ENCODE measurements at regions not wholly inside any gene's neighbourhood (a gene's known extent, or its start where the extent isn't known, plus 50 kb on each side); places are given as distances from the start of the nearest gene placed in this dataset.

DNA sequence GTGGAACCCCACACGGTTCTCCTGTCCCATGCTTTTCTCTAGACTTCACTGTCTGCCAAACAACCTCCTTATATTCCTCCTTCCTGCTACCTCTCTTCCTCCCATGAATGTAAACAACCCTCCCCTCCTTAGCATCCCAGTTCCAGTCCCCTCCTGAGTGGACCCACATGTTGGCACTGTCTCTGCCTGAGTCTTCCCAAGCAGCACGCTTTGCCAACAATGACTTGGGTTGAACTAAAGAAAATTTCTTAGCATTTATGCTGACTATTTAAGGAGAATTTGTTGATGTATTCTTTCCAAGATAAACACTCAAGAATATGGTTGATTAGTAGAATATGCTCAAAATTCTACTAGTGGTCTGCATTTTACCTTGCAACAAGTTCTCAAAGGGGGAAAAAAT is 338.0 kb downstream of the TNS1 start:
- no peak for DNase-seq (ENCODE audit: low spot score)
- ChIA-PET CTCF (no interaction called here), POLR2A (ENCODE audit: low non-redundant PET) (no interaction called here)
- Histone ChIP-seq H3K27ac (ENCODE audit: low read depth, low read length, poor library complexity, severe bottlenecking) (no peak overlapping the region), H3K4me1 (ENCODE audit: insufficient read depth, low read length, poor library complexity, severe bottlenecking) (no peaks in the 10 kb centered on the region), H3K27me3 (replicated peaks; ENCODE audit: insufficient read depth, low read depth, low read length, poor library complexity) (no peaks in the 10 kb centered on the region), H3K4me3 (ENCODE audit: low read depth, low read length, poor library complexity, severe bottlenecking) (no peak overlapping the region), H3K36me3 (ENCODE audit: insufficient read depth, low read length, poor library complexity, severe bottlenecking) (no peaks in the 10 kb centered on the region), H3K9me3 (ENCODE audit: low read depth, low read length, poor library complexity, severe bottlenecking) (no peaks in the 10 kb centered on the region)
- BruUV-seq (replicated peaks), result no TSS peak
- intact Hi-C loops (cut with micrococcal nuclease; ENCODE audit: unreplicated experiment), result no loop called here
- no peak for TF ChIP-seq EZH2 (IDR thresholded peaks at IDR 0.05; ENCODE audit: borderline replicate concordance, low read depth, low read length, poor library complexity, severe bottlenecking)
- TF ChIP-seq, protein P1, sequence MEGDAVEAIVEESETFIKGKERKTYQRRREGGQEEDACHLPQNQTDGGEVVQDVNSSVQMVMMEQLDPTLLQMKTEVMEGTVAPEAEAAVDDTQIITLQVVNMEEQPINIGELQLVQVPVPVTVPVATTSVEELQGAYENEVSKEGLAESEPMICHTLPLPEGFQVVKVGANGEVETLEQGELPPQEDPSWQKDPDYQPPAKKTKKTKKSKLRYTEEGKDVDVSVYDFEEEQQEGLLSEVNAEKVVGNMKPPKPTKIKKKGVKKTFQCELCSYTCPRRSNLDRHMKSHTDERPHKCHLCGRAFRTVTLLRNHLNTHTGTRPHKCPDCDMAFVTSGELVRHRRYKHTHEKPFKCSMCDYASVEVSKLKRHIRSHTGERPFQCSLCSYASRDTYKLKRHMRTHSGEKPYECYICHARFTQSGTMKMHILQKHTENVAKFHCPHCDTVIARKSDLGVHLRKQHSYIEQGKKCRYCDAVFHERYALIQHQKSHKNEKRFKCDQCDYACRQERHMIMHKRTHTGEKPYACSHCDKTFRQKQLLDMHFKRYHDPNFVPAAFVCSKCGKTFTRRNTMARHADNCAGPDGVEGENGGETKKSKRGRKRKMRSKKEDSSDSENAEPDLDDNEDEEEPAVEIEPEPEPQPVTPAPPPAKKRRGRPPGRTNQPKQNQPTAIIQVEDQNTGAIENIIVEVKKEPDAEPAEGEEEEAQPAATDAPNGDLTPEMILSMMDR (conservative IDR thresholded peaks at IDR 0.05; ENCODE audit: low read depth, low read length), result no peak

DNA sequence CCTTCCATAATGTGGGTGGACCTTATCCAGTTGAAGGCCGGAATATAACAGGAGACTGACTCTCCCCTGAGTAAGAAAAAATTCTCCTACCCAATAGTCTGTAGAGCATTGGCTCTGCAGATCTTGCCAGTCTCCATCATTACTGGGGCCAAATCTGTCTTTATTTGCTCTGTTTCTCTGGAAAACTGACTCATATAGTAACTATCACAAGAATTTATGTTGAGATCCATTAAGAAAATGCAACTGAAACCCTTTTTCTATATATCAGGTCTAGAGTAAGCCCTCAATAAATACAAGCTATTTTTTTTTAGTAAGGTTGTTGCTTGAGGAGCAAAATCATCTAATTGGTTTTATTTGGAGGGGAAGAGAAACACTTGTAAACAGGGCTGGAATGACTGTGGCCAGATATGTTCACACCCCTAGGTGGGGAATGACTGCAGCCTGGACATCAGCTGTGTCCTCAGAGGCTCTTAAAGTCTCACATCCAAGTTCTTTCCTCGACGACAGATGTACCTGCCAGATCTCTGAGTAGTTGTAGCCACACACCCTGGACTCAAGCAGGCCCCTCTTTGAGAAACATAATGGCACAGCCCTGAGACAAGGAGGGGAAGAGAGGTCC is 339.7 kb downstream of the TNS1 start:
- TF ChIP-seq, protein P1 (conservative IDR thresholded peaks at IDR 0.05; ENCODE audit: low read depth, low read length), result no peak
- TF ChIP-seq EZH2 (IDR thresholded peaks at IDR 0.05; ENCODE audit: borderline replicate concordance, low read depth, low read length, poor library complexity, severe bottlenecking), result no peak

DNA sequence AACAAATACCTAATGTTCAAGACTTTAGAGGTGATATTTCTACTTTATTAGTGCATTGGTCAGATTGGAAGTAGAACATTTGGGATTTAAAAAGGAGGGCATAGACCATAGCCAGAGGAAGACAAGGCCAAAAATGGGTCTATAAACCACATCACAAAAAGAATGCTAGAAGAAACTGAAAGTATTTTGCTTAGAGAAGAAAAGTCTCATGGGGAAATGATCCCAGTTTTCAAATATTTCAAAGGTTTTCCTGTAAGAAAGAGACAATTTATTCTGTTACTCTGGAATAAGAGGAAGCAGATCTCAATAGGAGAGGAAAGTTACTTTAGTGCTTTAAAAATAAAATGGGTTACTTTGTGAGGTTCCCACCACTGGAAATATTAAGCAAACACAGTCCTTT is 341.4 kb downstream of the TNS1 start:
- H3K4me1 ChIP-seq (ENCODE audit: insufficient read depth, low read length, poor library complexity, severe bottlenecking), result no peaks in the 10 kb centered on the region

More for the DNA sequence above, 339.7 kb downstream of the TNS1 start:
- H3K27ac ChIP-seq (ENCODE audit: low read depth, low read length, poor library complexity, severe bottlenecking), result no peak overlapping the region
- no TSS peak for BruUV-seq (replicated peaks)
- H3K27me3 ChIP-seq (replicated peaks; ENCODE audit: insufficient read depth, low read depth, low read length, poor library complexity), result no peaks in the 10 kb centered on the region
- H3K36me3 ChIP-seq (ENCODE audit: insufficient read depth, low read length, poor library complexity, severe bottlenecking), result no peaks in the 10 kb centered on the region
- no peak overlapping the region for H3K4me3 ChIP-seq (ENCODE audit: low read depth, low read length, poor library complexity, severe bottlenecking)
- DNase-seq (ENCODE audit: low spot score), result no peak
- ChIA-PET CTCF (no interaction called here), POLR2A (ENCODE audit: low non-redundant PET) (interaction anchor here (0.6 kb wide), 1 partner anchor 1327 kb away, joined by 25 read pairs; no protein-coding TSS in a partner anchor)
- no peaks in the 10 kb centered on the region for H3K9me3 ChIP-seq (ENCODE audit: low read depth, low read length, poor library complexity, severe bottlenecking)
- intact Hi-C loops (cut with micrococcal nuclease; ENCODE audit: unreplicated experiment), result no loop called here
- H3K4me1 ChIP-seq (ENCODE audit: insufficient read depth, low read length, poor library complexity, severe bottlenecking), result no peaks in the 10 kb centered on the region

More for the DNA sequence above, 341.4 kb downstream of the TNS1 start:
- Histone ChIP-seq H3K4me3 (ENCODE audit: low read depth, low read length, poor library complexity, severe bottlenecking) (no peak overlapping the region), H3K27me3 (replicated peaks; ENCODE audit: insufficient read depth, low read depth, low read length, poor library complexity) (no peaks in the 10 kb centered on the region), H3K9me3 (ENCODE audit: low read depth, low read length, poor library complexity, severe bottlenecking) (no peaks in the 10 kb centered on the region), H3K36me3 (ENCODE audit: insufficient read depth, low read length, poor library complexity, severe bottlenecking) (no peaks in the 10 kb centered on the region), H3K27ac (ENCODE audit: low read depth, low read length, poor library complexity, severe bottlenecking) (no peak overlapping the region)
- intact Hi-C loops (cut with micrococcal nuclease; ENCODE audit: unreplicated experiment), result no loop called here
- POLR2A ChIA-PET (ENCODE audit: low non-redundant PET), result no interaction called here
- BruUV-seq (replicated peaks), result no TSS peak
- DNase-seq (ENCODE audit: low spot score), result no peak
- TF ChIP-seq, protein P1 (conservative IDR thresholded peaks at IDR 0.05; ENCODE audit: low read depth, low read length), result no peak
- no peak for TF ChIP-seq EZH2 (IDR thresholded peaks at IDR 0.05; ENCODE audit: borderline replicate concordance, low read depth, low read length, poor library complexity, severe bottlenecking)
- CTCF ChIA-PET, result no interaction called here
